Testis (tissue), 2 donors: ENCODE measurements at regions not wholly inside any gene's neighbourhood (a gene's known extent, or its start where the extent isn't known, plus 50 kb on each side); places are given as distances from the start of the nearest gene placed in this dataset.

Source experiments
- POLR2A ChIP-seq: fragments of 450-650 bp; IDR thresholded peaks from one replicate; pipeline ENCODE4 v1.6.1; 2017; ENCODE audit warnings: antibody characterized with exemption, mild to moderate bottlenecking, moderate library complexity
- TF ChIP-seq, protein P1 (sequence below), 3 experiments: fragments of 450-650 bp in 2 of 3; fragments of 200-600 bp in 1 of 3; sonication (generic) in 1 of 3; IDR thresholded peaks; one replicate each; pipeline ENCODE4 v1.5.1; 2016 to 2019; ENCODE audit warnings: antibody characterized with exemption in 3 of 3, mild to moderate bottlenecking in 2 of 3, moderate library complexity in 1 of 3

DNA sequence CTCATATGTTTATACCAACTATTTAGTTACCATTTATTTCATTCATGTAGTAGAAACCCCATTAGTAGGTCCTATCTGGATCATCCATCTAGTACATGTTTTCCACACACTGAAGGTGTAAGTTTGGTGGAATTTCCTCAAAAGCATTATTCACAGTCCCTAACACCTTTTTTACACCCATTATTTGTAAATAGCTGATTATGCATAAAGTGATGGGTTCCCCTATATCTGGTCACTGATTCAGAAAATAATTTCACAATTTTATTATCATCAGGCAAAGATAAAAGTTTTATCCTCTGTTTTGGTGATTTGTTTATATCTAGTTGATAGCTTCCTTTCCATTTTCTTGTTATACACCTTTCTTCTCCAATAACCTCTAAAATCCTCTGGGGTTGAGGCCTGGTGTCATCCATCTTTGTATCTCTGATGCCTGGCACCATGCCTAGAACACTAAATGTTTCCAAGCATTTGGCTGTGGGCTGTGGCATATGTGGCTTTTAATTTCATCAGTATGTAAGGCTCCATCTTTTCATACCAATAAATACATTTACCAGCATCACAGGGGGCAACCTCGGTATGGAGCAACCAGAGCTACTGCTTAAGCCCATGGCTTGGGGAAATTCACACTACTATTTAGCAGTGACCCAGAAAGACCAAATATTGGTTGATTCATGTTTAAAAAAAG is 1089.5 kb upstream of the LRRN3 start:
- TF ChIP-seq, protein P1, sequence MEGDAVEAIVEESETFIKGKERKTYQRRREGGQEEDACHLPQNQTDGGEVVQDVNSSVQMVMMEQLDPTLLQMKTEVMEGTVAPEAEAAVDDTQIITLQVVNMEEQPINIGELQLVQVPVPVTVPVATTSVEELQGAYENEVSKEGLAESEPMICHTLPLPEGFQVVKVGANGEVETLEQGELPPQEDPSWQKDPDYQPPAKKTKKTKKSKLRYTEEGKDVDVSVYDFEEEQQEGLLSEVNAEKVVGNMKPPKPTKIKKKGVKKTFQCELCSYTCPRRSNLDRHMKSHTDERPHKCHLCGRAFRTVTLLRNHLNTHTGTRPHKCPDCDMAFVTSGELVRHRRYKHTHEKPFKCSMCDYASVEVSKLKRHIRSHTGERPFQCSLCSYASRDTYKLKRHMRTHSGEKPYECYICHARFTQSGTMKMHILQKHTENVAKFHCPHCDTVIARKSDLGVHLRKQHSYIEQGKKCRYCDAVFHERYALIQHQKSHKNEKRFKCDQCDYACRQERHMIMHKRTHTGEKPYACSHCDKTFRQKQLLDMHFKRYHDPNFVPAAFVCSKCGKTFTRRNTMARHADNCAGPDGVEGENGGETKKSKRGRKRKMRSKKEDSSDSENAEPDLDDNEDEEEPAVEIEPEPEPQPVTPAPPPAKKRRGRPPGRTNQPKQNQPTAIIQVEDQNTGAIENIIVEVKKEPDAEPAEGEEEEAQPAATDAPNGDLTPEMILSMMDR (IDR thresholded peaks at IDR 0.05) = no peak
- no peak for TF ChIP-seq POLR2A
